Fibroblast of lung (primary cell): ENCODE measurements at regions not wholly inside any gene's neighbourhood (a gene's known extent, or its start where the extent isn't known, plus 50 kb on each side); places are given as distances from the start of the nearest gene placed in this dataset.

Source experiments
- DNase-seq, 2 donors: peaks; one replicate each; pipeline versions ENCODE4 v3.0.0 to v3.0.0-alpha.2; 2010; ENCODE audit warnings: low read depth in 2 of 2
- H2AFZ ChIP-seq: 2 replicates; pipeline ENCODE4 v1.5.1; 2012; ENCODE audit warnings: low read length, control low read depth, inconsistent platforms
- H3K27ac ChIP-seq: 2 replicates; pipeline ENCODE4 v1.5.1; 2011; ENCODE audit warnings: low read length, control low read depth; ENCODE audit not compliant: insufficient read depth
- H3K27me3 ChIP-seq: 2 replicates; pipeline ENCODE4 v1.5.1; 2011; ENCODE audit warnings: mild to moderate bottlenecking, low read length; ENCODE audit not compliant: control insufficient read depth, insufficient read depth
- H3K36me3 ChIP-seq: 2 replicates; pipeline ENCODE4 v1.5.1; 2011; ENCODE audit warnings: low read length; ENCODE audit not compliant: control insufficient read depth, insufficient read depth
- H3K4me1 ChIP-seq: 2 replicates; pipeline ENCODE4 v1.5.1; 2011; ENCODE audit warnings: low read length; ENCODE audit not compliant: control insufficient read depth, insufficient read depth; ENCODE audit errors: extremely low read depth
- H3K4me2 ChIP-seq: 2 replicates; pipeline ENCODE4 v1.5.1; 2011; ENCODE audit warnings: low read length, control low read depth; ENCODE audit not compliant: insufficient read depth; ENCODE audit errors: extremely low read depth
- H3K4me3 ChIP-seq, 4 experiments: fragments of 200-600 bp in 1 of 4; sonication (generic) in 1 of 4; replicated peaks in 1 of 4; 2 replicates each; pipeline ENCODE4 v1.5.1; 2011 to 2016; ENCODE audit warnings: low read length in 4 of 4, low read depth in 3 of 4, mild to moderate bottlenecking in 3 of 4, control low read depth in 2 of 4, inconsistent platforms in 1 of 4, mixed read lengths in 1 of 4; ENCODE audit not compliant: insufficient read depth in 1 of 4; ENCODE audit errors: control extremely low read depth in 1 of 4
- H3K79me2 ChIP-seq: 2 replicates; pipeline ENCODE4 v1.5.1; 2012; ENCODE audit warnings: mild to moderate bottlenecking, low read length, inconsistent platforms; ENCODE audit not compliant: control insufficient read depth, insufficient read depth
- H3K9ac ChIP-seq: 2 replicates; pipeline ENCODE4 v1.5.1; 2011; ENCODE audit warnings: mild to moderate bottlenecking, low read length, control low read depth; ENCODE audit not compliant: insufficient read depth
- H3K9me3 ChIP-seq: 2 replicates; pipeline ENCODE4 v1.5.1; 2012; ENCODE audit warnings: low read depth, low read length; ENCODE audit not compliant: control insufficient read depth, insufficient read depth
- H4K20me1 ChIP-seq: 2 replicates; pipeline ENCODE4 v1.5.1; 2011; ENCODE audit warnings: low read length; ENCODE audit not compliant: control insufficient read depth, insufficient read depth; ENCODE audit errors: extremely low read depth
- EZH2 ChIP-seq: IDR thresholded peaks from 2 replicates; pipeline ENCODE4 v1.5.1; 2012; ENCODE audit warnings: low read length, control low read depth, mild to moderate bottlenecking; ENCODE audit errors: missing control alignments
- TF ChIP-seq, protein P1 (sequence below), 2 donors: IDR thresholded peaks in 1 of 2; conservative IDR thresholded peaks in 1 of 2; 1 replicate in 1 of 2; 2 replicates in 1 of 2; pipeline ENCODE4 v1.5.1; 2011 to 2012; ENCODE audit warnings: low read length in 2 of 2, control low read depth in 1 of 2, inconsistent platforms in 1 of 2, low read depth in 1 of 2, mild to moderate bottlenecking in 1 of 2

DNA sequence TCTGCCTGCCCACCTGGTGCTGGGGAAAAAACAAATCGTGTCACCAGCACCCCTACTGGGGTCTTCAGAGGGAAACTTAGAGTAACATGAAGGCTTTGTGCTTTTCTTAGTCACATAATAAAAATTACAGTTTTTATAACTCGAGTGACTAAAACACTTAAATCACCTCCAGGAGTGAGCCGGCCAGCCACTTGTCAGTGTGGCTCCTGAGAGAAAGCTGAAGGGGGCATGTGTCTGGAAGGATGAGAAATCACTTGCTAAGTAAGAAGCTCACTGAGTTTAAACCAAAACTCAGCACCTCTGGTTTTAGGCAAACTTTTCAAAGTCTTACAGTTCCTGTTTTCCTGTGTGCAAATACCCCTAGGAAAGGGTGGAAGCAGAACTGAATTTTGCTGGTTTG lies 372.2 kb downstream of the CDH26 start:
- Histone ChIP-seq H3K4me3 (no peak overlapping the region), H3K27ac (no peak overlapping the region), H3K4me2 (no peak overlapping the region), H3K79me2 (no peaks in the 10 kb centered on the region), H4K20me1 (no peaks in the 10 kb centered on the region), H3K36me3 (no peaks in the 10 kb centered on the region), H3K9me3 (no peaks in the 10 kb centered on the region), H3K27me3 (no peaks in the 10 kb centered on the region), H3K4me1 (no peaks in the 10 kb centered on the region), H3K9ac (no peak overlapping the region), H2AFZ (no peak overlapping the region)
- DNase-seq = no peak
- TF ChIP-seq EZH2 = no peak
- TF ChIP-seq, protein P1, sequence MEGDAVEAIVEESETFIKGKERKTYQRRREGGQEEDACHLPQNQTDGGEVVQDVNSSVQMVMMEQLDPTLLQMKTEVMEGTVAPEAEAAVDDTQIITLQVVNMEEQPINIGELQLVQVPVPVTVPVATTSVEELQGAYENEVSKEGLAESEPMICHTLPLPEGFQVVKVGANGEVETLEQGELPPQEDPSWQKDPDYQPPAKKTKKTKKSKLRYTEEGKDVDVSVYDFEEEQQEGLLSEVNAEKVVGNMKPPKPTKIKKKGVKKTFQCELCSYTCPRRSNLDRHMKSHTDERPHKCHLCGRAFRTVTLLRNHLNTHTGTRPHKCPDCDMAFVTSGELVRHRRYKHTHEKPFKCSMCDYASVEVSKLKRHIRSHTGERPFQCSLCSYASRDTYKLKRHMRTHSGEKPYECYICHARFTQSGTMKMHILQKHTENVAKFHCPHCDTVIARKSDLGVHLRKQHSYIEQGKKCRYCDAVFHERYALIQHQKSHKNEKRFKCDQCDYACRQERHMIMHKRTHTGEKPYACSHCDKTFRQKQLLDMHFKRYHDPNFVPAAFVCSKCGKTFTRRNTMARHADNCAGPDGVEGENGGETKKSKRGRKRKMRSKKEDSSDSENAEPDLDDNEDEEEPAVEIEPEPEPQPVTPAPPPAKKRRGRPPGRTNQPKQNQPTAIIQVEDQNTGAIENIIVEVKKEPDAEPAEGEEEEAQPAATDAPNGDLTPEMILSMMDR (conservative IDR thresholded peaks at IDR 0.05 in 1 of 2, IDR thresholded peaks at IDR 0.05 in 1 of 2; ENCODE audit: low read depth in 1 of 2, low read length in 2 of 2) = no peak

DNA sequence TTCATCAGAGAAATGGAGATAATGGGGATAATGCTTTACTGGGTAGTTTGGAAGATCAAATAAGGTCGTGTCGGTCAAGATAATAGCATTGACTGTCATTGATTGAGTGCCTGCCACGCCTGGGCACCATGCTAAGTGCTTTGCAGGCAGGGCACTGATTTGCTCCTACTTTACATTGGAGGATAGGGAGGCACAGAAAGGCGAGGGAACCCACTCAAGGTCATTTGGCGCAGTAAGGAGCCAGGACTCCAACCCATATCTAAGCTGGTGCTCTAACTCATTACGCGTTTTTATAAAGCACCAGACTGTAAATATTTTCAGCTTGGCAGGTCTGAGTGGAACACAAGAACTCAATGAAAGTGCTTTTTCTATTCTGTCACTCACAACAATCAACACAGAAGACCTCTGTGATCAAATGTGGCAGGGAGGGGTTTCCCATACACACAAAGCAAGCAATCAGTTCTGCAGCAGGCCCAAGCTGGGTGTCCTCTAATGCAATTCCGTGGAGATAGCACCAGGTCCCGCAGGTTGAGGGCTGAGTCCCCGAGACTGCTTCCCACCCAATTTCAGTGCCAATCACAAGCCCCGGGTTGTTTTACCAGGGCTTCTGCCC lies 373.6 kb downstream of the CDH26 start:
- no peaks in the 10 kb centered on the region for H3K36me3 ChIP-seq
- no peaks in the 10 kb centered on the region for H3K4me1 ChIP-seq
- H3K4me2 ChIP-seq = no peak overlapping the region
- TF ChIP-seq, protein P1 (conservative IDR thresholded peaks at IDR 0.05 in 1 of 2, IDR thresholded peaks at IDR 0.05 in 1 of 2; ENCODE audit: low read depth in 1 of 2, low read length in 2 of 2) = no peak
- TF ChIP-seq EZH2 = no peak
- no peak overlapping the region for H3K27ac ChIP-seq
- no peaks in the 10 kb centered on the region for H3K9me3 ChIP-seq
- H3K27me3 ChIP-seq = no peaks in the 10 kb centered on the region
- no peaks in the 10 kb centered on the region for H4K20me1 ChIP-seq
- no peak for DNase-seq
- no peak overlapping the region for H3K9ac ChIP-seq
- H3K79me2 ChIP-seq = no peaks in the 10 kb centered on the region
- no peak overlapping the region for H2AFZ ChIP-seq
- H3K4me3 ChIP-seq = no peak overlapping the region

DNA sequence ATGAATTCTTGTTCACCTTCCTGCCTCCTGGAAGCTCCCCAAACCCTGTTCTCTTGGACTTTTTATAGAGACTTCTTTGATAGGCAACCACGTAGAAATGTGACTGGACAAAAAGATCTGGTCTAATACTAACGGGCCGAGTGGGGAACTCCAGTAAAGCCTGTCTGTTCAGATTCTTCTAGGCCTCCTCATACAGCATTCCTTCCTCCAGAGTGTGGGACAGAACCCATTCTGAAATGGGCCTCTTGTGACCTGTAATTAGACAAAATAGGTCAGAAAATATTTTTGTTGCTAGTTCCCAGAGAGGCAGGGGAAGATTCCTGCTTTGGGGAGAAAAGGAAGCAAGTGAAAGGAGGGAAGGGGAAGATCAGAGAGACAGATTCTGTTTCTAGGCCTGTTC lies 374.3 kb downstream of the CDH26 start:
- Histone ChIP-seq H3K4me2 (no peak overlapping the region), H3K9me3 (no peaks in the 10 kb centered on the region), H3K27me3 (no peaks in the 10 kb centered on the region), H3K4me1 (no peaks in the 10 kb centered on the region), H4K20me1 (no peaks in the 10 kb centered on the region), H2AFZ (no peak overlapping the region), H3K79me2 (no peaks in the 10 kb centered on the region), H3K4me3 (no peak overlapping the region), H3K36me3 (no peaks in the 10 kb centered on the region), H3K27ac (no peak overlapping the region), H3K9ac (no peak overlapping the region)
- TF ChIP-seq, protein P1 (conservative IDR thresholded peaks at IDR 0.05 in 1 of 2, IDR thresholded peaks at IDR 0.05 in 1 of 2; ENCODE audit: low read depth in 1 of 2, low read length in 2 of 2) = no peak
- TF ChIP-seq EZH2 = no peak
- DNase-seq = no peak
